ENCODE measurements at regions not wholly inside any gene's neighbourhood (a gene's known extent, or its start where the extent isn't known, plus 50 kb on each side); places are given as distances from the start of the nearest gene placed in this dataset.

DNA sequence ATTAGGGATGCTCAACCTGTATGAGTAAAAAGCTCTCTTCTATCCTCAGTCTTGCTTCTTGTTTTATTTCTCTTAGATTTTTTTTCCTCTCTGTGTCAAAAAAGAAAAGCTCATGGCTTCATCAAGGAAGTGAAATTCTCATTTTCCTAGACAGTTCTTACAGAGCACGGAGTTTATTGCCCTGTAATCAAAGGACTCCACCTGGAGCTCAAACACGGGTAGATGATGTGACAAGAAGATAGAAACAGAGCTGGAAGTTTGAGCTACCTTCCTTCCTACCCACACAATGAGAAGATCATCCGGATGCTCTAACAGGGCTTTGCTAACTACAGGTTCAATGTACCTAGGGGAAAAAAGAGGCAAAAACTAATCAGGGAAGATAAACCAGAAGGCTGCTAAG, 564.8 kb downstream of the MED13L start:
- TF ChIP-seq ZBTB33 (IDR thresholded peaks at IDR 0.05), result no peak
- TF ChIP-seq, protein P1, sequence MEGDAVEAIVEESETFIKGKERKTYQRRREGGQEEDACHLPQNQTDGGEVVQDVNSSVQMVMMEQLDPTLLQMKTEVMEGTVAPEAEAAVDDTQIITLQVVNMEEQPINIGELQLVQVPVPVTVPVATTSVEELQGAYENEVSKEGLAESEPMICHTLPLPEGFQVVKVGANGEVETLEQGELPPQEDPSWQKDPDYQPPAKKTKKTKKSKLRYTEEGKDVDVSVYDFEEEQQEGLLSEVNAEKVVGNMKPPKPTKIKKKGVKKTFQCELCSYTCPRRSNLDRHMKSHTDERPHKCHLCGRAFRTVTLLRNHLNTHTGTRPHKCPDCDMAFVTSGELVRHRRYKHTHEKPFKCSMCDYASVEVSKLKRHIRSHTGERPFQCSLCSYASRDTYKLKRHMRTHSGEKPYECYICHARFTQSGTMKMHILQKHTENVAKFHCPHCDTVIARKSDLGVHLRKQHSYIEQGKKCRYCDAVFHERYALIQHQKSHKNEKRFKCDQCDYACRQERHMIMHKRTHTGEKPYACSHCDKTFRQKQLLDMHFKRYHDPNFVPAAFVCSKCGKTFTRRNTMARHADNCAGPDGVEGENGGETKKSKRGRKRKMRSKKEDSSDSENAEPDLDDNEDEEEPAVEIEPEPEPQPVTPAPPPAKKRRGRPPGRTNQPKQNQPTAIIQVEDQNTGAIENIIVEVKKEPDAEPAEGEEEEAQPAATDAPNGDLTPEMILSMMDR (IDR thresholded peaks at IDR 0.05; ENCODE audit: low read depth, low read length, missing input control), result no peak

All from liver (tissue), 2 donors.